ENCODE measurements at regions not wholly inside any gene's neighbourhood (a gene's known extent, or its start where the extent isn't known, plus 50 kb on each side); places are given as distances from the start of the nearest gene placed in this dataset.

- Histone ChIP-seq H3K27me3 (ENCODE audit: control insufficient read depth in 3 of 3, insufficient read depth in 3 of 3, low read length in 3 of 3) (no peaks in the 10 kb centered on the region), H3K27ac (ENCODE audit: low read depth in 1 of 3, low read length in 2 of 3) (no peak overlapping the region), H3K4me1 (ENCODE audit: control insufficient read depth in 3 of 3, insufficient read depth in 2 of 3, low read depth in 1 of 3, low read length in 2 of 3) (peaks cover 0 to 13% (median 0%) of the 10 kb centered on the region in 3 donors), H3K9me3 (ENCODE audit: control insufficient read depth in 2 of 2, insufficient read depth in 1 of 2, low read depth in 1 of 2, low read length in 1 of 2) (no peaks in the 10 kb centered on the region), H3K36me3 (ENCODE audit: control insufficient read depth in 3 of 3, insufficient read depth in 2 of 3, low read depth in 1 of 3, low read length in 3 of 3) (no peaks in the 10 kb centered on the region), H3K4me3 (ENCODE audit: low read depth in 1 of 3, low read length in 3 of 3) (no peak overlapping the region)
- 82 to 87% (median 84%) methylated on average over 8 of the region's 8 CpGs for WGBS, 3 donors
- DNase-seq: no peak
- no peak for FAIRE-seq
Observed at GRCh38 chr1:93815366-93816110, 63.5 kb downstream of the DNTTIP2 start.

- WGBS, 3 donors: 71 to 81% (median 77%) methylated on average over 8 of the region's 8 CpGs
- no peak for FAIRE-seq
Observed at GRCh38 chr1:93814795-93815340, 64.1 kb downstream of the DNTTIP2 start.

GRCh38 chr1:93814059-93814794 lies 64.8 kb downstream of the DNTTIP2 start:
- 75 to 79% (median 77%) methylated on average over 7 of the region's 7 CpGs for WGBS, 3 donors
- FAIRE-seq: no peak

More at GRCh38 chr1:93814795-93815340, 64.1 kb downstream of the DNTTIP2 start:
- Histone ChIP-seq H3K27me3 (ENCODE audit: control insufficient read depth in 3 of 3, insufficient read depth in 3 of 3, low read length in 3 of 3) (no peaks in the 10 kb centered on the region), H3K4me1 (ENCODE audit: control insufficient read depth in 3 of 3, insufficient read depth in 2 of 3, low read depth in 1 of 3, low read length in 2 of 3) (peaks cover 0 to 13% (median 0%) of the 10 kb centered on the region in 3 donors), H3K27ac (ENCODE audit: low read depth in 1 of 3, low read length in 2 of 3) (no peak overlapping the region), H3K9me3 (ENCODE audit: control insufficient read depth in 2 of 2, insufficient read depth in 1 of 2, low read depth in 1 of 2, low read length in 1 of 2) (no peaks in the 10 kb centered on the region), H3K4me3 (ENCODE audit: low read depth in 1 of 3, low read length in 3 of 3) (no peak overlapping the region), H3K36me3 (ENCODE audit: control insufficient read depth in 3 of 3, insufficient read depth in 2 of 3, low read depth in 1 of 3, low read length in 3 of 3) (no peaks in the 10 kb centered on the region)
- no peak for DNase-seq

GRCh38 chr1:93813076-93813475 lies 65.9 kb downstream of the DNTTIP2 start:
- H3K27ac ChIP-seq (ENCODE audit: low read depth in 1 of 3, low read length in 2 of 3): no peak overlapping the region
- DNase-seq (peak; percentile 29 to 54), FAIRE-seq (no peak)
- H3K4me1 ChIP-seq (ENCODE audit: control insufficient read depth in 3 of 3, insufficient read depth in 2 of 3, low read depth in 1 of 3, low read length in 2 of 3): peaks cover 0 to 13% (median 0%) of the 10 kb centered on the region in 3 donors
- 36 to 75% (median 54%) methylated on average over 2 of the region's 2 CpGs for WGBS, 3 donors
- no peaks in the 10 kb centered on the region for H3K36me3 ChIP-seq (ENCODE audit: control insufficient read depth in 3 of 3, insufficient read depth in 2 of 3, low read depth in 1 of 3, low read length in 3 of 3)
- no peaks in the 10 kb centered on the region for H3K9me3 ChIP-seq (ENCODE audit: control insufficient read depth in 2 of 2, insufficient read depth in 1 of 2, low read depth in 1 of 2, low read length in 1 of 2)
- no peak overlapping the region for H3K4me3 ChIP-seq (ENCODE audit: low read depth in 1 of 3, low read length in 3 of 3)
- H3K27me3 ChIP-seq (ENCODE audit: control insufficient read depth in 3 of 3, insufficient read depth in 3 of 3, low read length in 3 of 3): no peaks in the 10 kb centered on the region

More at GRCh38 chr1:93814059-93814794, 64.8 kb downstream of the DNTTIP2 start:
- Histone ChIP-seq H3K27me3 (ENCODE audit: control insufficient read depth in 3 of 3, insufficient read depth in 3 of 3, low read length in 3 of 3) (no peaks in the 10 kb centered on the region), H3K9me3 (ENCODE audit: control insufficient read depth in 2 of 2, insufficient read depth in 1 of 2, low read depth in 1 of 2, low read length in 1 of 2) (no peaks in the 10 kb centered on the region), H3K27ac (ENCODE audit: low read depth in 1 of 3, low read length in 2 of 3) (no peak overlapping the region), H3K36me3 (ENCODE audit: control insufficient read depth in 3 of 3, insufficient read depth in 2 of 3, low read depth in 1 of 3, low read length in 3 of 3) (no peaks in the 10 kb centered on the region), H3K4me3 (ENCODE audit: low read depth in 1 of 3, low read length in 3 of 3) (no peak overlapping the region), H3K4me1 (ENCODE audit: control insufficient read depth in 3 of 3, insufficient read depth in 2 of 3, low read depth in 1 of 3, low read length in 2 of 3) (peaks cover 0 to 13% (median 0%) of the 10 kb centered on the region in 3 donors)
- peak; percentile 84 to 85 for DNase-seq

GRCh38 chr1:93811326-93812065 lies 67.5 kb downstream of the DNTTIP2 start:
- no peak for FAIRE-seq
- no peaks in the 10 kb centered on the region for H3K27me3 ChIP-seq (ENCODE audit: control insufficient read depth in 3 of 3, insufficient read depth in 3 of 3, low read length in 3 of 3)
- H3K9me3 ChIP-seq (ENCODE audit: control insufficient read depth in 2 of 2, insufficient read depth in 1 of 2, low read depth in 1 of 2, low read length in 1 of 2): no peaks in the 10 kb centered on the region
- WGBS, 3 donors: 64 to 84% (median 78%) methylated on average over 7 of the region's 7 CpGs
- H3K4me1 ChIP-seq (ENCODE audit: control insufficient read depth in 3 of 3, insufficient read depth in 2 of 3, low read depth in 1 of 3, low read length in 2 of 3): peaks cover 0 to 9% (median 0%) of the 10 kb centered on the region in 3 donors
- no peak overlapping the region for H3K27ac ChIP-seq (ENCODE audit: low read depth in 1 of 3, low read length in 2 of 3)
- no peak overlapping the region for H3K4me3 ChIP-seq (ENCODE audit: low read depth in 1 of 3, low read length in 3 of 3)
- DNase-seq: no peak
- H3K36me3 ChIP-seq (ENCODE audit: control insufficient read depth in 3 of 3, insufficient read depth in 2 of 3, low read depth in 1 of 3, low read length in 3 of 3): no peaks in the 10 kb centered on the region

- no peak for FAIRE-seq
- Histone ChIP-seq H3K4me3 (ENCODE audit: low read depth in 1 of 3, low read length in 3 of 3) (no peak overlapping the region), H3K4me1 (ENCODE audit: control insufficient read depth in 3 of 3, insufficient read depth in 2 of 3, low read depth in 1 of 3, low read length in 2 of 3) (peaks cover 0 to 9% (median 0%) of the 10 kb centered on the region in 3 donors), H3K36me3 (ENCODE audit: control insufficient read depth in 3 of 3, insufficient read depth in 2 of 3, low read depth in 1 of 3, low read length in 3 of 3) (no peaks in the 10 kb centered on the region), H3K27me3 (ENCODE audit: control insufficient read depth in 3 of 3, insufficient read depth in 3 of 3, low read length in 3 of 3) (no peaks in the 10 kb centered on the region), H3K9me3 (ENCODE audit: control insufficient read depth in 2 of 2, insufficient read depth in 1 of 2, low read depth in 1 of 2, low read length in 1 of 2) (no peaks in the 10 kb centered on the region), H3K27ac (ENCODE audit: low read depth in 1 of 3, low read length in 2 of 3) (no peak overlapping the region)
- no peak for DNase-seq
- 89 to 91% (median 91%) methylated on average over 3 of the region's 3 CpGs for WGBS, 3 donors
Observed at GRCh38 chr1:93810316-93810715, 68.7 kb downstream of the DNTTIP2 start.

GRCh38 chr1:93808871-93809270 lies 70.1 kb downstream of the DNTTIP2 start:
- no peak for FAIRE-seq
- peaks cover 0 to 9% (median 0%) of the 10 kb centered on the region in 3 donors for H3K4me1 ChIP-seq (ENCODE audit: control insufficient read depth in 3 of 3, insufficient read depth in 2 of 3, low read depth in 1 of 3, low read length in 2 of 3)
- H3K9me3 ChIP-seq (ENCODE audit: control insufficient read depth in 2 of 2, insufficient read depth in 1 of 2, low read depth in 1 of 2, low read length in 1 of 2): no peaks in the 10 kb centered on the region
- H3K27me3 ChIP-seq (ENCODE audit: control insufficient read depth in 3 of 3, insufficient read depth in 3 of 3, low read length in 3 of 3): no peaks in the 10 kb centered on the region
- no peak overlapping the region for H3K27ac ChIP-seq (ENCODE audit: low read depth in 1 of 3, low read length in 2 of 3)
- no peak overlapping the region for H3K4me3 ChIP-seq (ENCODE audit: low read depth in 1 of 3, low read length in 3 of 3)
- WGBS, 3 donors: 92 to 100% (median 93%) methylated on average over 2 of the region's 2 CpGs
- no peaks in the 10 kb centered on the region for H3K36me3 ChIP-seq (ENCODE audit: control insufficient read depth in 3 of 3, insufficient read depth in 2 of 3, low read depth in 1 of 3, low read length in 3 of 3)
- no peak for DNase-seq

- DNase-seq (no peak), FAIRE-seq (no peak)
- Histone ChIP-seq H3K4me1 (ENCODE audit: control insufficient read depth in 3 of 3, insufficient read depth in 2 of 3, low read depth in 1 of 3, low read length in 2 of 3) (no peaks in the 10 kb centered on the region), H3K4me3 (ENCODE audit: low read depth in 1 of 3, low read length in 3 of 3) (no peak overlapping the region), H3K27ac (ENCODE audit: low read depth in 1 of 3, low read length in 2 of 3) (no peak overlapping the region), H3K9me3 (ENCODE audit: control insufficient read depth in 2 of 2, insufficient read depth in 1 of 2, low read depth in 1 of 2, low read length in 1 of 2) (no peaks in the 10 kb centered on the region), H3K36me3 (ENCODE audit: control insufficient read depth in 3 of 3, insufficient read depth in 2 of 3, low read depth in 1 of 3, low read length in 3 of 3) (no peaks in the 10 kb centered on the region), H3K27me3 (ENCODE audit: control insufficient read depth in 3 of 3, insufficient read depth in 3 of 3, low read length in 3 of 3) (no peaks in the 10 kb centered on the region)
- 90 to 94% (median 94%) methylated on average over 2 of the region's 2 CpGs for WGBS, 3 donors
Observed at GRCh38 chr1:93807311-93807930, 71.6 kb downstream of the DNTTIP2 start.
